GM06990 (cell line): ENCODE measurements at regions not wholly inside any gene's neighbourhood (a gene's known extent, or its start where the extent isn't known, plus 50 kb on each side); places are given as distances from the start of the nearest gene placed in this dataset.
"Not testable (repeated sequence)": the region's sequence is repeated elsewhere in the genome, so short reads cannot be mapped to it uniquely, and the experiment has no call there.

Experiments used
- DNase-seq: peaks from one replicate; pipeline ENCODE4 v3.0.0-alpha.2; 2011; ENCODE audit not compliant: insufficient read length; ENCODE audit errors: extremely low read depth
- H3K27me3 ChIP-seq: replicated peaks from 2 replicates; pipeline ENCODE4 v1.6.0; 2011; ENCODE audit warnings: low read length; ENCODE audit not compliant: control insufficient read depth, insufficient read depth
- H3K36me3 ChIP-seq: 2 replicates; pipeline ENCODE4 v1.5.1; 2011; ENCODE audit warnings: low read length; ENCODE audit not compliant: control insufficient read depth, insufficient read depth
- H3K4me3 ChIP-seq: replicated peaks from 2 replicates; pipeline ENCODE4 v1.5.1; 2011; ENCODE audit warnings: low read depth, mild to moderate bottlenecking, control low read depth, low read length
- CTCF ChIP-seq: IDR thresholded peaks from 2 replicates; pipeline ENCODE4 v1.5.1; 2011; ENCODE audit warnings: low read length, control low read depth, mild to moderate bottlenecking, inconsistent platforms; ENCODE audit not compliant: insufficient read depth, poor library complexity, severe bottlenecking

GRCh38 chr3:74145277-74145676, 469.2 kb downstream of the CNTN3 start:
- Histone ChIP-seq H3K36me3 (no peaks in the 10 kb centered on the region), H3K27me3 (no peaks in the 10 kb centered on the region), H3K4me3 (no peak overlapping the region)
- no peak for DNase-seq
- TF ChIP-seq CTCF: no peak

DNA sequence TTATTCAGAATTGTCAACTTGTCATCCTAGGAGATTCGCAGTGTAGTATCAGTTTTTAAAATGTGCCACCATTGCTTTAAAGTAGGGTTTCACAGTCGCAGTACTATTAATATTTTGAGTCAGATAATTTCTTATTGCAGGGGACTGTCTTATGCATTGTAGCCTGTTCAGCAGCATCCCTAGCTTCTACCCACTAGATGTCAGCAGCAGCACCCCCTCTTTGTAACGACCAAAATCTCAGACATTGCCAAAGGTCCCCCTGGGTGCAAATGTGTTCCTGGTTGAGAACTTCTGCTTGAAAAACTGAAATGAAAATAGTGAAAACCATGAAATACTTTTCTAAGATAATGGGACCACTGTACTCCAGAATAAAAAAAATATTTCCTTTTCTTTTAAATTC, 474.8 kb downstream of the CNTN3 start:
- H3K36me3 ChIP-seq: no peaks in the 10 kb centered on the region
- H3K4me3 ChIP-seq: no peak overlapping the region
- TF ChIP-seq CTCF: no peak
- no peak for DNase-seq
- no peaks in the 10 kb centered on the region for H3K27me3 ChIP-seq

DNA sequence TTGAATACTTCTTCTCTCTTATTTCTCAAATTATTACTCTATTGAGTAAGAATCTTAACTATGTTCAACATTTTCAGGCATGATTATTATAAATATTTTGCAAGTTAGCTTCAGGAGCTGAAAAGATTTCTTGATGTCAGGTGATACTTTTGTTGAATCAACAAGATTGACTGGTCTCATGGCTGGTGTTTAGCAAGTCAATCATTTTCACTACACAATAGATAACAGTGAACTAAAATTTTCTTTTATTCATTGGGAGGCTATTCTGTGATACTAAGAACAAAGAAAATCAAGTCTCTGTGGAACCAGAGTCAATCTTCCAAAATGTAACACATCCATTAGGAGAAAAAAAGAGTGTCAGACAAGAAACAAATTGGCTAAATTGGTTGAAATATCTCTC, 476.7 kb downstream of the CNTN3 start:
- no peaks in the 10 kb centered on the region for H3K27me3 ChIP-seq
- TF ChIP-seq CTCF: no peak
- DNase-seq: no peak

DNA sequence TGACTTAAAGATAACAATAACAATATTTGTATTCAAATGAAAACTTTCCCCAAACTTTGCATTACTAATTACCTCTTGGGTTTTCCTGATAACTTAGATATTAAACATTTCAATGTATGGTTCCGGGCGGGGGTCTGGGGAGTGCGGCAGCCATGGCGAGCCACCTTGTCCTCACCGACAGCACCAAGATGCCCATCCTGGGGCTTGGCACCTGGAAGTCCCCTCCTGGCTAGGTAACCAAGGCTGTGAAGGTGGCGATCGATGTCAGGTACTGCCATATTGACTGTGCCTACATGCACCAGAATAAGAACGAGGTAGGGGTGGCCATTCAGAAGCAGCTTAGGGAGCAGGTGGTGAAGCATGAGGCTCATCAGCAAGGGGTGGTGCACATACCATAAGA, 478.7 kb downstream of the CNTN3 start:
- Histone ChIP-seq H3K36me3 (no peaks in the 10 kb centered on the region), H3K4me3 (no peak overlapping the region), H3K27me3 (no peaks in the 10 kb centered on the region)
- no peak for DNase-seq
- TF ChIP-seq CTCF: no peak

More for the DNA sequence above, 476.7 kb downstream of the CNTN3 start:
- Histone ChIP-seq H3K4me3 (no peak overlapping the region), H3K36me3 (no peaks in the 10 kb centered on the region)

- DNase-seq: no peak
- TF ChIP-seq CTCF: no peak
- H3K27me3 ChIP-seq: no peaks in the 10 kb centered on the region
- no peak overlapping the region for H3K4me3 ChIP-seq
- no peaks in the 10 kb centered on the region for H3K36me3 ChIP-seq
These were observed 479.6 kb downstream of the CNTN3 start for GRCh38 chr3:74134831-74135230.

DNA sequence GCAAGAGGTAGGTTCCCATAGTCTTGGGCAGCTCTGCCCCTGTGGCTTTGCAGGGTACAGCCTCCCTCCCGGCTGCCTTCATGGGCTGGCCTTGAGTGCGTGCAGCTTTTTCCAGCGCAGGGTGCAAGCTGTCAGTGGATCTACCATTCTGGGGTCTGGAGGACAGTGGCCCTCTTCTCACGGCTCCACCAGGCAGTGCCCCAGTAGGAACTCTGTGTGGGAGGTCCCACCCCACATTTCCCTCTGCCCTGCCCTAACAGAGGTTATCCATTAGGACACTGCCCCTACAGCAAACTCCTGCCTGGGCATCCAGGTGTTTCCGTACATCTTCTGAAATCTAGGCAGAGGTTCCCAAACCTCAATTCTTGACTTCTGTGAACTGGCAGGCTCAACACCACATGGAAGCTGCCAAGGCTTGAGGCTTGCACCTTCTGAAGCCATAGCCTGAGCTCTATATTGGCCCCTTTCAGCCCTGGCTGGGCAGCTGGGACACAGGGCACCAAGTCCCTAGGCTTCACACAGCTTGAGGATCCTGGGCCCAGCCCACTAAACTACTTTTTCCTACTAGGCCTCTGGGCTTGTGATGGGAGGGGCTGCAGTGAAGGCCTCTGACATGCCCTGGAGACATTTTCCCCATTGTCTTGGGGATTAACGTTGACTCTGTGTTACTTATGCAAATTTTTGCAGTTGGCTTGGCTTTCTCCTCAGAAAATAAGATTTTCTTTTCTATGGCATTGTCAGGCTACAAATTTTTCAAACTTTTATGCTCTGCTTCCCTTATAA, 482.7 kb downstream of the CNTN3 start:
- not testable (repeated sequence) for H3K4me3 ChIP-seq, H3K27me3 ChIP-seq, H3K36me3 ChIP-seq, DNase-seq
